ENCODE measurements at regions not wholly inside any gene's neighbourhood (a gene's known extent, or its start where the extent isn't known, plus 50 kb on each side); places are given as distances from the start of the nearest gene placed in this dataset.

GRCh38 chr13:61761690-61762089, 346.0 kb upstream of the PCDH20 start:
- no peaks in the 10 kb centered on the region; the same call in 1 of the 2 replicates for H3K36me3 Mint-ChIP-seq (ENCODE audit: low read depth)
- 0 out of 2 replicates have a peak, but pooled peaks cover 2% of the 10 kb centered on the region for H3K27me3 Mint-ChIP-seq (ENCODE audit: insufficient read depth)
- no peak overlapping the region for H3K4me3 Mint-ChIP-seq
- no peak for TF ChIP-seq CTCF (IDR thresholded peaks at IDR 0.05)
- H3K4me1 Mint-ChIP-seq (ENCODE audit: low read depth), result no peaks in the 10 kb centered on the region
- H3K27ac Mint-ChIP-seq, result no peak overlapping the region
- DNase-seq, result no peak
- peaks cover 24% of the 10 kb centered on the region for H3K9me3 Mint-ChIP-seq

GRCh38 chr13:61760102-61760501, 344.5 kb upstream of the PCDH20 start:
- peaks cover 34% of the 10 kb centered on the region for H3K9me3 Mint-ChIP-seq
- 0 out of 2 replicates have a peak, but pooled peaks cover 2% of the 10 kb centered on the region for H3K27me3 Mint-ChIP-seq (ENCODE audit: insufficient read depth)
- no peak overlapping the region for H3K4me3 Mint-ChIP-seq
- H3K4me1 Mint-ChIP-seq (ENCODE audit: low read depth), result no peaks in the 10 kb centered on the region
- DNase-seq, result no peak
- no peaks in the 10 kb centered on the region for H3K36me3 Mint-ChIP-seq (ENCODE audit: low read depth)
- TF ChIP-seq CTCF (IDR thresholded peaks at IDR 0.05), result no peak
- no peak overlapping the region for H3K27ac Mint-ChIP-seq

- Mint-ChIP-seq H3K36me3 (ENCODE audit: low read depth) (no peaks in the 10 kb centered on the region), H3K9me3 (peaks cover 36% of the 10 kb centered on the region), H3K27me3 (ENCODE audit: insufficient read depth) (no peaks in the 10 kb centered on the region), H3K27ac (no peak overlapping the region), H3K4me1 (ENCODE audit: low read depth) (no peaks in the 10 kb centered on the region), H3K4me3 (no peak overlapping the region)
- DNase-seq, result no peak
- no peak for TF ChIP-seq CTCF (IDR thresholded peaks at IDR 0.05)
Measured at GRCh38 chr13:61756031-61756430, 340.4 kb upstream of the PCDH20 start.

GRCh38 chr13:61751039-61751438, 335.4 kb upstream of the PCDH20 start:
- no peak for TF ChIP-seq CTCF (IDR thresholded peaks at IDR 0.05)
- peaks cover 21% of the 10 kb centered on the region for H3K9me3 Mint-ChIP-seq
- H3K36me3 Mint-ChIP-seq (ENCODE audit: low read depth), result no peaks in the 10 kb centered on the region
- no peak for DNase-seq
- no peak overlapping the region for H3K27ac Mint-ChIP-seq
- no peak overlapping the region for H3K4me3 Mint-ChIP-seq
- H3K4me1 Mint-ChIP-seq (ENCODE audit: low read depth), result no peaks in the 10 kb centered on the region
- H3K27me3 Mint-ChIP-seq (ENCODE audit: insufficient read depth), result no peaks in the 10 kb centered on the region

GRCh38 chr13:61738236-61738750, 322.6 kb upstream of the PCDH20 start:
- H3K9me3 Mint-ChIP-seq, result peaks cover 30% of the 10 kb centered on the region
- no peak for TF ChIP-seq CTCF (IDR thresholded peaks at IDR 0.05)

GRCh38 chr13:61734683-61735082, 319.0 kb upstream of the PCDH20 start:
- no peaks in the 10 kb centered on the region for H3K4me1 Mint-ChIP-seq (ENCODE audit: low read depth)
- H3K27ac Mint-ChIP-seq, result no peak overlapping the region
- no peak for DNase-seq
- TF ChIP-seq CTCF (IDR thresholded peaks at IDR 0.05), result no peak
- H3K4me3 Mint-ChIP-seq, result no peak overlapping the region
- no peaks in the 10 kb centered on the region; the same call in 1 of the 2 replicates for H3K27me3 Mint-ChIP-seq (ENCODE audit: insufficient read depth)
- H3K9me3 Mint-ChIP-seq, result peaks cover 15% of the 10 kb centered on the region
- no peaks in the 10 kb centered on the region for H3K36me3 Mint-ChIP-seq (ENCODE audit: low read depth)

More at GRCh38 chr13:61738236-61738750, 322.6 kb upstream of the PCDH20 start:
- Mint-ChIP-seq H3K4me1 (ENCODE audit: low read depth) (no peaks in the 10 kb centered on the region), H3K27ac (no peak overlapping the region), H3K27me3 (ENCODE audit: insufficient read depth) (no peaks in the 10 kb centered on the region; the same call in 1 of the 2 replicates), H3K4me3 (no peak overlapping the region), H3K36me3 (ENCODE audit: low read depth) (no peaks in the 10 kb centered on the region)
- no peak for DNase-seq
